ENCODE measurements at regions not wholly inside any gene's neighbourhood (a gene's known extent, or its start where the extent isn't known, plus 50 kb on each side); places are given as distances from the start of the nearest gene placed in this dataset.

- POLR2A ChIA-PET: no interaction called here
- CTCF ChIA-PET: no interaction called here
Measured at GRCh38 chr10:46226900-46227558, 59.8 kb upstream of the ANTXRL start.

GRCh38 chr10:46227571-46227935 lies 59.2 kb upstream of the ANTXRL start:
- POLR2A ChIA-PET: no interaction called here

GRCh38 chr10:46227936-46228562 lies 58.7 kb upstream of the ANTXRL start:
- POLR2A ChIA-PET: no interaction called here
- CTCF ChIA-PET: interaction anchor here (1.5 to 1.6 kb wide), 2 partner anchors 198 to 303 kb away, joined by 3 read pairs; no protein-coding TSS in a partner anchor

More at GRCh38 chr10:46227571-46227935, 59.2 kb upstream of the ANTXRL start:
- CTCF ChIA-PET: interaction anchor here (1.6 kb wide), 1 partner anchor 303 kb away, joined by 3 read pairs; no protein-coding TSS in a partner anchor

GRCh38 chr10:46228563-46229071 lies 58.2 kb upstream of the ANTXRL start:
- ChIA-PET CTCF (interaction anchor here (0.9 to 1.8 kb wide), 5 partner anchors 14 to 302 kb away, joined by 3 to 6 read pairs (median 3); no protein-coding TSS in a partner anchor), POLR2A (interaction anchor here (0.7 kb wide), 1 partner anchor 227 kb away, joined by 3 read pairs; no protein-coding TSS in a partner anchor)

GRCh38 chr10:46229144-46229563 lies 57.6 kb upstream of the ANTXRL start:
- ChIA-PET POLR2A (interaction anchor here (0.7 kb wide), 1 partner anchor 227 kb away, joined by 3 read pairs; no protein-coding TSS in a partner anchor), CTCF (interaction anchor here (0.9 to 1.8 kb wide), 5 partner anchors 13 to 302 kb away, joined by 3 to 6 read pairs (median 3); no protein-coding TSS in a partner anchor)

- ChIA-PET CTCF (interaction anchor here (1.8 kb wide), 1 partner anchor 38 kb away, joined by 6 read pairs; no protein-coding TSS in a partner anchor), POLR2A (no interaction called here)
Measured at GRCh38 chr10:46230615-46231014, 56.2 kb upstream of the ANTXRL start.

GRCh38 chr10:46231087-46231486 lies 55.7 kb upstream of the ANTXRL start:
- CTCF ChIA-PET: no interaction called here
- POLR2A ChIA-PET: no interaction called here

- CTCF ChIA-PET: no interaction called here
Measured at GRCh38 chr10:46232084-46232483, 54.7 kb upstream of the ANTXRL start.

GRCh38 chr10:46232666-46233065 lies 54.1 kb upstream of the ANTXRL start:
- ChIA-PET POLR2A (no interaction called here), CTCF (no interaction called here)

More at GRCh38 chr10:46232084-46232483, 54.7 kb upstream of the ANTXRL start:
- POLR2A ChIA-PET: no interaction called here

- POLR2A ChIA-PET: no interaction called here
- CTCF ChIA-PET: no interaction called here
Measured at GRCh38 chr10:46233181-46233580, 53.6 kb upstream of the ANTXRL start.

- ChIA-PET CTCF (no interaction called here), POLR2A (no interaction called here)
Measured at GRCh38 chr10:46234026-46234425, 52.8 kb upstream of the ANTXRL start.

- CTCF ChIA-PET: no interaction called here
- POLR2A ChIA-PET: no interaction called here
Measured at GRCh38 chr10:46234431-46235060, 52.3 kb upstream of the ANTXRL start.

- CTCF ChIA-PET: no interaction called here
- POLR2A ChIA-PET: no interaction called here
Measured at GRCh38 chr10:46235705-46236545, 50.9 kb upstream of the ANTXRL start.

GRCh38 chr10:46236546-46236887 lies 50.3 kb upstream of the ANTXRL start:
- POLR2A ChIA-PET: no interaction called here
- CTCF ChIA-PET: no interaction called here

- ChIA-PET CTCF (no interaction called here), POLR2A (no interaction called here)
Measured at GRCh38 chr10:46236941-46237681, 49.7 kb upstream of the ANTXRL start.
